Stimulated activated CD4-positive, alpha-beta T cell treated with anti-CD3 and anti-CD28 coated beads, Interleukin-12 subunit alpha, Interleukin-12 subunit beta, amount 100 ng/mL, for 24 hours (primary cell): ENCODE measurements at regions not wholly inside any gene's neighbourhood (a gene's known extent, or its start where the extent isn't known, plus 50 kb on each side); places are given as distances from the start of the nearest gene placed in this dataset.
A peak's percentile ranks its signal among the peaks of the same experiment; 100 is the strongest.

Source experiments
- DNase-seq, 2 experiments: peaks; one replicate each; pipeline ENCODE4 v3.0.0-alpha.2; 2020; ENCODE audit warnings: low read depth in 2 of 2

DNA sequence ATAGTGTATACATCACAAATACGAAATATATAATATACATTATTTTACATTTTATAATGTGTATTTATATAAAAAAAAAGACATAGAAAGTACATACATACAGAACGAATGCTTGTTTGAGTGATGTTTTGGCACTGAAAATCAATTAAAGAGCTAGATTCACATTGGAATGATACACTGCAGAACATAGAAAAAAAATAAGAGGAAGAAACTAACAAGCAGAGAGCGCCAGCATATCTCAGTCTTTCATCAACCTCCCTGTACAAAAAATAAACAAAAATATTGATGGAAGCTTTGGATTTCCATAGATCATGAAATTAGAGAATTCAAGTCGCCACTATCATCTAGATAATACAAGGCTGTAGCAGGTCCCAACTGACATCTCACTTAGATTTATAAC is 420.6 kb downstream of the CENPC start:
- no peak for DNase-seq

DNA sequence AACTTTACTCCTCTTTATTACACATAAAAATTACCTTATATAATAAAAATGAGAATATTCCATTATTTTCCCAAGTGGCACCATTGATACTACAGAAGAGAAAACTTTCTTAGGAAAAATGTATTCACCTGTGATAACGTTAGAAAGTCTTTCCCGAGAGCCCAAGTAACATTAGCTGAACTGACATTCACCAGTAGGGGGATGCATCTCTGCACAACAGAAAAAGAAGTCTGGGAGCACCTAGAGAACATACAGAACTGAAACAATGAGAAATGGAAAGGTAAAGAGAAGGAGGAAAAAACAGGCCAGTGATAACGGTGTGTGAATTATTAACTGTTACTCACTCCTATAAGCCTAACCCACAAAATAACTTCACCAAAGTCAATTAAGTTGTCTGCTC is 423.3 kb downstream of the CENPC start:
- no peak for DNase-seq

DNA sequence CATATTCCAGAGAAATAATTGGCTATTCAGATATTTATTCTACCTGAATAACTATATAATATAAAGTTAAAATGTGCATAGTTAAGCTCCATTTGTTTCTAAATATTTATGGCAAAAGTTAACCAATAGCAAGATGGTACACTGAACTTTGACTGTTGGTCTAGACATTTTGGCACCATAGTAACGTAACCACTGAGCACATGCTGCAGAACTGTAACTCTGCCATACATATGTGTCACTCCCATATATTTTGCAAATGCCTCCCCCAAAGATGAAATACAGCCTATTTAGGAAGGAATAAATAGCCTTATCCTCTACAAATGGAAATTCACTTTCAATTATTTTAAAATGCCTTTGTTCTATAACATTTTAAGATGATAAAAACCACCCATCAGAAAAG is 424.9 kb downstream of the CENPC start:
- DNase-seq = no peak

DNA sequence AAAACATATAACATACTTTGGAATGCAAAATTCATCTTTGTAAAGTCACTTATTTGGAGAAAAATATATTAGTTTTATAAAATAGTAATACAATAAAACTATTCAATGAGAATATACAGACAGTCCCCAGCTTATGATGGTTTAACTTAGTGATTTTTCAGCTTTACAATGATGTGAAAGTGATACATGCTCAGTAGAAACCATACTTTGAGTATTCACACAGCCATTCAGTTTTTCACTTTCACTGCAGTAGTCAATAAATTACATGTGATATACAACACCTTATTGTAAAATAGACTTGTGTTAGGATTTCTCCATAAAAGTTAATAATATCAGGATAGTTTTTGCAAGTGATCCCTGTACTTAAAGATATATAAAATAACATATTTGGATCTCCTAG is 436.0 kb downstream of the CENPC start:
- no peak for DNase-seq

DNA sequence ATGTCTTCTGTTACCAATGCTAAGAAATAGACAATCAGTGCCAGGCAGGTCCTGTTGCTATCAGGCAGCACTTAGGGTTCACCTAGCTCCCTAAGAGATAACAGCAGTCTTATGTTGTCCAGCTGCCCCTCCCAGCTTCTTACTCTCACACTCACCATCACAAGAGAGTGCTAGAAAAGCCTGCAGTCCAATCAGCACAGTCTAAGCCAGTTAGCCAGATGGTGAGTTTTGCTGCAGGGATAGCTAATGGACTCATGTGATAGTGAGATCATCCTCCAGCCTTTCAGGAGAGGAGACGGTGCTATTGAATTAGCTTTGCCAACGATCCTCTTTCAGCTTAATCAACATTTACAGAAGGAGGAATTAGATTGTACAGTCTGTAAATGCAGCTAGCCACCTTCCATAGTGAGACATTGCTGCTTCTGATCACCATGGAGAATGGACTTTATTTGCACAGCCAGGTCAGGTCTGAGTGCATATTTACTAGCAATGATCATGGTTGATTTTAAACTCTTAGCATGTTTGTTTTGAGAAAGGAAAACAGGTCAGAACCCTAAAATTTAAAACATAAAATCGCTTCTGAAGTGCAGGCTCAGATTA is 438.3 kb downstream of the CENPC start:
- DNase-seq = no peak

DNA sequence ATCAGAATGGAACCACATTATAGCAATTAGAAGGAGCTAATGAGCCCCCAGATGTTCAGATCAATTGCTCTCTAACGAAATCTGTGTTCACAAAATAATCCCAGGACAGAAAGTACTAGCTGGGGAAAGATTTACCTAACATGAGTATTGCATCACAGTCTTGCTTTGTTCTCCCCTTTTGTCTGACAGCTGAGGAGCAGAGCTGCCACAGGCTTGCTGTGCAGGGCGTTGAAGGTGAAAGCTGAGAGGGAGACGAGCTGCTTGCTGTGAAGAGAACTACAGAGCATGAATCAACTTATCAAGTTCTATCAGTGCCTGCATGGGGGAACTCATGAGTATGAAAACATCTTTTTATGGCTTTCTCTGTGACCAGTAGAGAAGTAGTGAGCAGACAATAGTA is 441.2 kb downstream of the CENPC start:
- no peak for DNase-seq

DNA sequence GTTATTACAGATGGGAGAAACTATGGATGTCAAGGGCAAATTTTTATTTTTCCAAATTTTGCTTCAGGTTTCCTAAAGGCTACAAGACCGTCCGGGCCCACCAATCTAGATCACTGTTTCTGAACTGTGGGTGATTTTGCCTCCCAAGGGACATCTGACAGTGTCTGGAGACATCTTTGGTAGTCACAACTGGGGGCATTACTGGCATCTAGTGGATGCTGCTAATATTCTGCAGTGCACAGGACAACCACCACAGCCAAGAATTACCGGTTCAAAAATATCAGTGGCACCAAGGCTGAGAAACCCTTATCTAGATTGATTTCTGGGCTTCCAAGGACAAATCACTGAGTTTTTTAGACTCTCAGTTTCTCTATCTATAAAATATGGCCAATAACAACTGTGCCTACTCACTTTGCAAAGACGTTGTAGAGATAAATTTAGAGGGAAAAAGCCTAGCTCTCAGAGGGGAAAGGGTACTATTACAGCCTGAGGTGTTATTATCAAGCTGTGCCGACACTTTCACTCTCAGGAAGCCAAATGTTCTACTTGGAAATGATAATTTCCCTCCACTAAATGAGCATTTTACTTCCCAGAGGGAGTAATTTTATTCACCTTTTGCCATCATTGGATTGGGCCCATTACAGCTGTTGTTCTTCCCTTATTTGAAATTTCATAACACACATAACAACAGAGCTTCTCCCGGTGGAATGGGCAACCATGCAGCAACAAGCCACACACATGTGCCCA is 442.1 kb downstream of the CENPC start:
- DNase-seq = no peak

DNA sequence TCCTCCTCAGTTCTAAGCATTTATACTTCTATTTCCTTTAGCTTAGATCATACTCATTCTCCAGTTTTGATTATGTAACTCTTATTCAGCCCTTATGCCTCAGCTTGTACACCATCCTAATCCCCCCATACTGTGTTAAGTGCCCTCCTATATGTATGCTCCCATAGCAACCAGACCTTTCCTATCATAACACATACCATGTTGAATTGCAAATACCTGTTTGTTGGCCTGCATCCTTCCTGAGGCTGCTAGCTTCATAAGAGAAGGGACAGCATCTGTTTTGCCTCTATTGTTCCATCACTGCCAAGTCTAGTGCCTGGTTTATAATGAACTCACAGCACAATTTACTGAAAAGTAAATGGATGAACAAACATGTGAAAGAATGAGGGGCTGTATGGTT is 443.7 kb downstream of the CENPC start:
- no peak for DNase-seq

DNA sequence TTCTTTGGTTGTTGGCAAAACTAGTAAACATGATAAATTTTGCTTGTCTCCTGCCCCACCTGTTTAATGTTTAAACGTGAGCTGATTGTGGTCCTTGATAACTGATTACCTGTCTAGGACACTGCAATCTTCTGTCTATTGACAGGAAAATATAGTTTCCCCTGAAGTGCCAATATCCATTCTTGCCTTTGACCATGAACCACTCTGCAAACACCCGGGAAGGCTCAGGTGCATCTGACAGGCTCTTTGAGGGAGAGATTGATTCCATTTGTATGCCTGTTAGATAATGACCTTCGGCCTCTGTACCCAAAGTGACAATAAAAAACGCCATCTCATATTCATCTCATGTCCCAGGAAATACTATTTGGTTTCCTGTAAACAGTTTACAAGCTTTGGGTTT is 453.0 kb downstream of the CENPC start:
- DNase-seq = no peak

DNA sequence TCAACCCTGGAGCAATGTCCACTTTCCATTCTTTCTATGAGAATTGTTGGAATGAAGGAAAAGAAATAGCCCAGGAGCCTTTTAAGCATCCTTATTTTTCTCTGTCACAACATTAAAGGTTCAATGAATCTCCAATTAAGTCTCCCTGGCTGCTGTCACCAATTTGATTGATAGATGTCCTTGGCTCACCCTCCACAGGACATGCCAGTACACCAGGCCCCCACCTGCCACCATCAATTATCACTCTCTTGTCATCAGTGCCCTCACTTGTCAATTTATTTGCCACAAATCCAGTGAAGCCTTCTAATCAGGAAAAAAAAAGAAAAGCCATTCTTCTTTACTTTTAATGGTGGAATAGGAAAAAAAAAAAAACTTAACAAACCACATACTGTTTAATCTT is 453.6 kb downstream of the CENPC start:
- DNase-seq = no peak

DNA sequence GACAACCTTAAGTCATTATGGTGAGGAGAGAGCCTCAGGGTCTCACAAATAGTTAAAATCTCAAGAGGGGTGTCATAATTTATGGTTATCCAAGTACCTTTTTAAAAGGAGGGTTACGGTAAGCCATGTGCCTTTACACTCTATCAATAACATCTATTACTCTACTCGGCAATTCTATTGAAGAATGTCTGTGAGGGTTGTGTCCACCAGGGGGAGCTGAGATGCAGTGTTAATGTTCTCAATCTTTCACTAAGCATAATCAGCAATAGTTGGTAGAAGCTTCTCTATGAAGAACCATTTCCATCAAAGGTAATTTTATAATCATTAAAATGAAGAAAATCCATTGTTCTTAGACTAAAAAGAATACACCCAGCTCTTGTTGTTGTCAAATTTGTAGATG is 457.4 kb downstream of the CENPC start:
- DNase-seq = peak in 1 of 2 experiments; percentile 38

DNA sequence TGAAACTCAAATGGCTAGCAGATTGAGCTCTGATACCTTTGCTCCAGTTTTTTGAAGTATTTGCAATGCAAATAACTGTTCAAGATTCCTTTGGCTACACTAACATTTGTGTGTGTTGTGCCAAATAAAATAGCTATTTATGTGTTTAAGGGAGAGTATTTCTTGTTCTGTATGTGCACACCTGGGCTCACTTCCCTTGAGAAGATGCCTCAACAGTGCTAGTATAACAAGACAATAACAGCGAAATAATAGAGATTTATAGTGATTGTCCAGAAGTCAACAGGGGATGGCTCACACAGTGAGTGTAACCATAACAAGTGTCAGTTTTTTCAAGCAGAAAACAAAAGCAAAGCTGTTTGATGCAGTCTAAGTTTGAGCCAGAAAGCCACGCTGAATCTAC is 460.5 kb downstream of the CENPC start:
- no peak for DNase-seq

DNA sequence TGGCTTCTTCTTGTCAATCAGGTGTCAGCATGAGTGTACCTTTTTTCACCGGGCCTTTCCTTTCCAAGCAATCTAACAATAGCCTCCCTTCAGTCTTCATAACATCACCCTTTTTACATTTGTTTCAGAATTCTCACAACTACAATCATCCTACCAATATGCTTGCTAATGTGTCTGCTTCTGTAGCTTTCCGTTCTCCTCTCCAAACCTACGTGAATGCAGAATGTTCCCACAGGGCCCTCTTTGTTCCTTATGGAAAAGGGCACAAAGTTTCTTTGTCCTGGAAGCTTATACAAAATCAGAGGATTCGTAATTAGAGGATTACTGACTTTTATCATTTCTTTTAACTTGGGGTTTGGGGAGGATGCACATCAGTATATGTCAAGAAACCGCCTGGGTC is 461.8 kb downstream of the CENPC start:
- DNase-seq = no peak

DNA sequence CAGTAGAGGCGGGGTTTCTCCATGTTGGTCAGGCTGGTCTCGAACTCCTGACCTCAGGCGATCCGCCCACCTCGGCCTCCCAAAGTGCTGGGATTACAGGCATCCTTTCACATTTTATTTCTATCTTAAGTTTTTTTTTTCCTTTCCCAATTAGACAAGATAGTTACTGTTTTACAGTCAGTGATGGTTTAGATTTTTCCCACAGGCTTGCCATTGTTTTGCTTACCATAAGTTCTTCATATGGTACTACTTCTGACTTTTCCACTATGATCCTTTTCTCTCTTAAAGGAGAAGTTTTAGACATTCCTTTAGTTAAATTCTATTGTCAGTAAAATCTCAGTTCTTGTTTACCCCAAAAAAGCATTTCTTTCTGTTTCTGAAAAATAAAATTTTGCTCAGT is 462.6 kb downstream of the CENPC start:
- no peak for DNase-seq

DNA sequence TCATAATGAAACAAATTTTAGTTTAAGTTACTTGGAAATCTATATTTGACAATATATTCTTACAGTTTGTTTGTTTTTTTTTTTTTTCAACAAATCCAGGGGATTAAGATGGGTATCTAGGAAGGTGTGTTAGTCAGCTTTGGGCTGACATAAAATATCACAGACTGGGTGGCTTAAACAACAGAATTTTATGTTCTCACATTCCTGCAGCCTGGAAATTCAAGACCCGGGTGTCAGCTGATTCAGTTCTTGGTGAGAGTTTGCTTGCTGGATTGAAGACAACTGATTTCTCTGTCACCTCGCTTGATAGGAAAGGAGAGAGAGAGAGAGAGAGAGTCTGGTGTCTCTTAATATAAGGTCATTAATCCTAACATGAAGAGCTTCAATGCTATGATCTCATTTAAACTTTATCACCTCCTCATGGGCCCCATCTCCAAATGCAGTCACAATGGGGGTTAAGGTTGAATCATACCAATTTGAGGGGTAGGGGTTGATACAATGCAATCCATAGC is 465.2 kb downstream of the CENPC start:
- no peak for DNase-seq

DNA sequence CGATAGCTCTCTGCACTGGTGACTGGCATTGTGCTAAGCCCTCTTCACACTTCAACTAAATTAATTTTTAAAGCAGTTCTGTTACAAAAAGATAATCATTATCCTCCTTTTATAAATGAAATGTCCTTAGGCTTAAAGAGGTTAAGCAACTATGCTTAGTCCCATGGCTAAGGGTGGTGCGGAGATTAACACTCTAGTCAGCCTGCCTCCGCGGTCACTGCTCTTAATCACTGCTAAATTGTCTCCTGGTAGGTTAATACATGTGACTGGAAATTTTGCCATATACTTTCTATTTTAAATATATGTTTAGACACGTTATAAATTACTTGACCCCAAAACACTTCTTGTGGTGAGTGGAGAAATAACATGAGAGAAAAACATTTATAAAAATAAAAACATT is 473.7 kb downstream of the CENPC start:
- no peak for DNase-seq

DNA sequence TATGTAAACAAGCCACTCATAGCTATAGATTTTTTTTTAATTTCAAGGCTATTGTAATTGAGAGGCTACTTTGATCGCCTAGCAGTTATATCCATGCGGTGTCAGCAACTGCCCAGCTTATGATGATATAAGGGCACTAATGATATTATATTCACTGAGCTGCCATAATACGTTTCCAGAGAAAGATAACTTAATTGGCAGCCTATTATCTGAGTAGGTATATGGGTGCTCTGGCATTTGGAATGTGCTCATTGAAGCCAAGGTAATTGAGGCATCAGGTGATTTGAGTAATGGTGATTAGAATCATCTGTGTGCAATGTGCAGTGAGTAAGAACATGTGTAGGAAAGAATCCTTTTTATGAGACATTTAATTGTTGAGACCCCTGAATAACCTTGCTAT is 490.0 kb downstream of the CENPC start:
- DNase-seq = no peak

DNA sequence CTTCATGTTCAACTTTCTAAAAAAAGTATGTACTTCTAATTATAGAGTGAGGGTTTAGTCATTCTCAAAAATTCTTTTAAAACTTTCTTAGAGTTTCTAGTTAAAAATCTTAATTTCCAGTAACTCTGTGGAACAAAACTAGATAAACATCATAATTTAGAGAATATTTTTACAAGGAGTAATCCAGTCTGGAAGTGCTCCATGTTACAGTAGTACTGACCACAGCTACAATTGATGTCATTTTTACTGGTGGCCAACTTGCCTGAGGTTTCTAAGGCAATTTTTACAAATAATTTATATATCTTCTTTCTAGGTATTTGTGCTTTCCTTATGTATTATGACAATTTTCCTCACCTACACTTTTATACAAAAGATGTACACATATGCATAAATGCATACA is 490.4 kb downstream of the CENPC start:
- DNase-seq = no peak

DNA sequence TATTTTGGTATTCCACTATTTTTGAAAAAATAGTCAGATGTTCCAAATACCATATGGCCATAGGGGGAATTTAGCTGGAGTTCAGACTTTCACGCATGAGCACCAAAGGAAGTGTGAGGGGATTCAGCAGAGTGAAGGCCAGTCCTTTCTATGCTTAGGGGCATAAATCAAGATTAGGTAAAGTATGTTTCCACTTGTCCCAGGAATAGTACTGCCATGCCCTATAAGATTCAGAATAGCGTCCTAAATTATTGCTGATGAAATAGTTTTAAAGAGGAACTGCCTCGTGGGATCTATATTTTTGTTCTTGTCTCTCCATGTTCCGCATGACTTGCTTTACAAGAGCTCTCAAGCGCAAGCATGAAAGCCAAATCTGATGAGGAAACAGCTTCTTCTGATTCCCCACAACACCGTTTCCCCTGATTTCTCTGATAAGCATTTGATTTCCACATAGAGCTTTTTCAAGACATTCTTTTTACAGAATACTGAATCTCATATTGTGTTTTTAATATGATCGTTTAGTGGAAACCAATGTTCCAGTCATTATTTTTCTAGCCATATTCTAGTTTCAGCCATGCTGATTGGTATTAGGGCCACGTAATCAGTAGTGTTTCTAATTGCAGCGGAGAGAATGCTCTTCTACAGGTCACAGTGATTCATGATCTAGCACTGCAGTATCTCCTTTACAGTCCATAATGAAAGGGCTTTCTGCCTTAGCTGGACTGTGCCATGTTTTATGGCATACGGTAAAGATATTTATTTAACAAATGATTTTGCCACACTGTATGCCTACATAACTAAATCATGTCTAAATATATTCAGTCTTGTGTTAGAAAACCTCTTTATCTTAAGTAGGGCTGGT is 492.3 kb downstream of the CENPC start:
- no peak for DNase-seq

DNA sequence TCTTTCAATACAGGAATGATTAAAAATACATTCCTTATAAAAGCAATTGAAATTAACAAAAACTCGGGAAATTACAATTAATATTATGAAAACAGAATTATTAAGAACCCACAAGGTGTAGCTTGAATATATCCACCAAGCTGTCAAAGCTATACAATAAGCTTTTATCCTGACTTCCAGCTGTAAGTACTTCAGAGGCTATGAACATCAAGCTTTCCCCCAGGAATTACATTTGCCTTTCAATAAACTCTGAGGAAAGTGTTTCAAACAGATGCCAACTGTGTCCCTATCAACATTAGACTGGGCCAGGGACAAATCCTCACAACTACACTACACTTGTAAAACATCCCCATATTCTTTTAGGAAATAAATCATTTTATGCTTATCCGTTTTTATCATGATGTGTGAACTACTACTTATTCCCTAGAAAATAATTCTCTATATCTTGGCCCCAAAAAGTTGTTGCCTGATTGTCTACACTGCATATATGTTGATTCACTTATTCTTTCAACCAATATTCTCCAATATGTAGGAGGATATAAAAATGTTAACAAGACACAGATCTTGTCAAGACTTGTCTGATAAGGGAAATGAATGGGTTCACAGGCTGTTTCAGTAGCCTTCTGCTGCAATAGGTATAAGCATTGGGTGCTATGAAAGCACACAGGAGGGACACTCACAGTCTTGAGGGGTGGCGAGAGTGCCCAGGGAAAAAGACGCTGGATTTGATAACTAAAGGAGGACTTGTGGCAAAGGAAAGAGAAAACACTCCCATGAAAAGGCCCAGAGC is 494.1 kb downstream of the CENPC start:
- DNase-seq = no peak

DNA sequence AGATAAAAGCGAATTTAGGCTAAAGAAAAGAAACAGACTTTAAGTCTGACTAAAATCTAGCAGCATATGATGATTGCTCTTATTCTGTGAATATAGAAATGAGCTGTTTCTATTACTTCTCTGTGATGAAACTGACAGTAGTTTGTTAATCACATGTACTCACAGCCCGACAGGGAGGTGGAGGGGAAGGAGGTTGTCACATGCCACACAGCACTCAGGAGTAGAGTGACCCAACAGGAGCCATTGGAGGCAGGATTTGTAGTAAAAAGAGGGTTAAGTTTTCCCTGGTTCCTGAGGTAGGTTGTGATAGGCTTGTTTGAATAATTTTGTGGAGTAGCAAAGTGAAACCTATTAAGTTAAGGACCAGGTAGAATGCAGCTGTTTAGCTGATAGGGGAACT is 495.9 kb downstream of the CENPC start:
- DNase-seq = no peak

DNA sequence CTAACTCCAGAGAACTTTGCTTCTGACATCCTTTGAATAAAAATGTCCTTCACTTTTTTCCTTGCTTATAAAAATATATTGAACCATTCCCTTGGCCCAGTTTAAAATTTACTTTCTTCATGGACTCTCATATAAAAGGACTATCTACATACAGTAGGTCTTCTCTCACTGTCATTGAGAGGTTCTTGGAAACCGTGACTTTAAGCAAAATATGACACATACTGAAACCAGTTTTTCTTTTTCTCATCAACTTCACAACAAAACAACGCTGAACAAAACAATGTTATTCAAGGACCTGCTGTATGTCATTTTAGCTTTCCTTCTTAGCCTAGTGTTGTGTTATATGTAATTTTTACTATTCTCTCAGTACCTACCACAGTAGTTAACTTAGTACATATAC is 496.8 kb downstream of the CENPC start:
- DNase-seq = no peak
